LHCN-M2 (cell line): ENCODE measurements at regions not wholly inside any gene's neighbourhood (a gene's known extent, or its start where the extent isn't known, plus 50 kb on each side); places are given as distances from the start of the nearest gene placed in this dataset.

Source experiments
- DNase-seq: peaks from one replicate; pipeline ENCODE4 v3.0.0-alpha.2; 2012; ENCODE audit warnings: low read depth

- no peak for DNase-seq
Measured at GRCh38 chr3:64853456-64853855, 165.7 kb upstream of the ADAMTS9 start.

DNA sequence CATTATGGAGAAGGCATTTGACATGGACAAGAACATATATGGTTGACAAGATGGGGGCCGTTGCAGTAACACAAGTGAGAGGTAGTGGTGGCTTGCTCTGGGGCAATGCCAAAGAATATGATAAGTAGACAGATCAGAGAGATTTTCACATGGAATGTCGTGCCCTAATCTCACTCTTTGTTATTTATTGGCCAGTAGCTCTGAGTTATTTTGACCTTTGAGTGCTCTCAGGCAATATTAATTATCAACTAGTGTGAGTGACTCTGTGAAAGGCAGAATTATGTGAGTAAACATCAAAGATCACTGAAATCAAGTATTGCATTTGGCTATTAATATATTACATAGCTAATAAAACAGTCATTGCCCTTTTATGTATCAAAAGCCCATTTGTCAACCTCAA is 164.9 kb upstream of the ADAMTS9 start:
- DNase-seq = no peak

- DNase-seq = peak; percentile 87
Measured at GRCh38 chr3:64848822-64849221, 161.0 kb upstream of the ADAMTS9 start.

DNA sequence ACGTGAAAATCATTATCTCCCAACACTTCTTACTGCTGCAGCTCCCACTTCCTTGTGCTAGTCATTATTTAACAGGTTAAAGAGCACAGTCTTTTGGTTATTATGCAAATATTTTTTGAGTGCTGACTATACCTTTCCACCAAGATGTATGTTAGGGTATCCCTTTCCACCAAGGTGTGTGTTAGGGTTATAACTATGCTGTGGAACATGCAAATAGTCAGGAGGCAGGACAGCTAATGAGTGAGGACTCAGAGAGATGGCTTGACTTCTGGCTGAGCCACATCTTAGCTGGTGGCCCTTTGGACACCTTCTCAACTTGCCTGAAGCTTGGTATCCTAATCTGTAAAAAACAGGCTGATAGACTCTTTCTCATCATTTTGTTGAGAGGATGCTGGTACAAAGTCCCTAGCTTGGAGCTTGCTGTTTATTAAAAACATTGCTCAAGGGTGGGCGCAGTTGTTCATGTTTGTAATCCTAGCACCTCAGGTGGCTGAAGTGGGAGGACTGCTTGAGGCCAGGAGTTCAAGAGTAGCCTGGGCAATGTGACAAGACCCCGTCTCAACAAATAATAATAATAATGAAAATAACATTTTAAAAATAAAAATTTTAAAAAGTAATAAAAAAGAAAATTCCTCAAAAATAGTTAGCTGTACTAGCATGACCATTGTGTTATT is 160.5 kb upstream of the ADAMTS9 start:
- peak; percentile 16 for DNase-seq

GRCh38 chr3:64844558-64844957 is 156.8 kb upstream of the ADAMTS9 start:
- no peak for DNase-seq

DNA sequence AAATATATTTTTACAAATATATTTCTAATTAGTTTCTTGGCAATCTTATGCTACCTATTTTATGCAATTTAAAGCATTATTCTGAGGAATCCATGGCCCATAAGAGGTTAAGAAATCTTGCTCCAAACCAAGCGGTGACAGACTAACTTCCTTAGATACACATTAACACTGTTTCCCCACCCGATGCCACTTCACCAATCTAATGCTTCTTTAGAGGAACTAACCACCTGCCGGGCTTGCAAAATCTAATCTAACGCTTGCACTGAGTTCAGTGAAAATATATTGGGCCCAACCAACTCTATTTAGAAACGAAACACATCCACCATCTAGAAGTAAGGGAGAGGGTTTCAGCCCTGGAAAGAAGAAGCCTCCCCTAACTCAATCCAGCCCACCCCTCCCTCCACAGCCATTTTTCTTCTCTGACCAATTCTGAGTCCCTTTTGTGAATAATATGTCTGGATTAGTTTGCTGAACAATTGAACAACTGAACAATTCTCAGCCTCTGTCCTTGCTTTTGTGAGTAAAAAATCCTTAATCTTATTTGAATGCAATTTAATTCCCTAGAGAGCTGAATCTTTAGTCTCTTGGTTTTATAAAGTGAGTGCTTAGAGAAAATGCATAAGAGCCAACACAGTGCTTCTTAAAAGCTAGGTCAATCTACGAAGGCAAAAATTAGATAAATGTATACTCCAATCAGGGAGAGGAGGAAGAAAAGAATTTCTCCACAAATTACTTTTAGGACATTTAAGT is 150.4 kb upstream of the ADAMTS9 start:
- DNase-seq = no peak

DNA sequence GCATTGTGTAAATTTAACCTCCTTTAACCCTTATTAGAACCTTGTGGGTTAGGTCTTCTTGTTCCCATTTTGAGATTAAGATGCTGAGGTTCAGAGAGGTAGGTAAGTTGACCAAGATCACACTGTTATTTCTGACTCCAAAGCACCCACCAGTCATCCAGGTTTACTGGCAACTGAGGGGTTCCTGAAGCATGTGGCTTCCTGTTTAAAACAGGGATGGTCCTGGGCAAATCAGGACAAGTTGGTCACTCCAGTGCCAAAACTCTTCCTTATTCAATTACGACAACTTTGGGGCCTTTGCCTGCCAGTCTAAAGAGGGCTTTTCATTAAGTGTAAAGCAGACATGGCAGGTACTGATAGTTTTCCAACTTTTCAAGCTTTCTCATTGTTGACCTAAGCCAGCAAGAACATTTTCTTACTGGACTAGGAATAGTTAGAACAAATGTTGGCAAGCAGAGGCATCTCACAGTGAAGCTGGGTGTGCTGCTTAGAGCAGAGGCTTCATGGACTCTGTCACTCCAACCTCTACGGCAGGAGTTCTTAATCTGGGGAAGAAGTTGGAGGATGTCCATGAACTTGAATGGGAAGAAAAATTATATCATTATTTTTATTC is 149.4 kb upstream of the ADAMTS9 start:
- no peak for DNase-seq

DNA sequence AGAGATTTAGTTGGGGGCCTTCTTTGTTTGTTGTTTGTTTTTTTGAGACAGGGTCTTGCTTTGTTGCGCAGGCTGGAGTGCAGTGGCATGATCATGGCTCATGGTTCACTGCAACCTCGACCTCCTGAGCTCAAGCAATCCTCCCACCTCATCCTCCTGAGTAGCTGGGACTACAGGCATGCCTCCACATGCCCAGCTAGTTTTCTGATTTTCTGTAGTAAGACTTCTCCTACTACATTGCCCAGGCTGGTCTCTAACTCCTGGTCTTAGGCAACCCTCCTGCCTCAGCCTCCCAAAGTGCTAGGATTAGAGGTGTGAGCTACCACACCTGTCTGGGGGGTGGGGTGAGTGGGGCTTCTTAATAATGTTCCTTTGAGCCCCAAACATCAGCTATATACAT is 148.3 kb upstream of the ADAMTS9 start:
- DNase-seq = no peak

GRCh38 chr3:64832098-64832497 is 144.3 kb upstream of the ADAMTS9 start:
- DNase-seq = no peak

- no peak for DNase-seq
Measured at GRCh38 chr3:64830681-64831080, 142.9 kb upstream of the ADAMTS9 start.

GRCh38 chr3:64829331-64829730 is 141.5 kb upstream of the ADAMTS9 start:
- no peak for DNase-seq

- DNase-seq = no peak
Measured at GRCh38 chr3:64828276-64828675, 140.5 kb upstream of the ADAMTS9 start.

DNA sequence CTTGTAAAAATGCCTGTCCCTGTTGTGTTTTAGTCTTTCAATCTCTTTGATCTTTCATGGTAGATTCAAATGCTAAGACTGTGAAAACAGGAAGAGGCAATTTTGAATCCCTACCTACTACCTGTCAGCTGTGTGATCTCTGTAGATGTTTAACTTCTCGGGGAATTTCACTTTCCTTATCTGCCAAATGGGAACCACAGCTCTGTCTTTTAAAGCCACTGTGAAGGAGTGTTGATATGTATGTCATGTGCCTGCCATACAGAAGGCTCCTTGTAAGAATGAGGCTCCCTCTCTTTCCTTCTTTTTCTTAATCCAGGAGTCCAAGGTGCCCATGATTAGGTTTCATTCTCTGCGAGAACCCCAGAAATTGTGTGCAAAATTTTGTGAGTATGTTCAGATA is 139.6 kb upstream of the ADAMTS9 start:
- DNase-seq = no peak

- DNase-seq = no peak
Measured at GRCh38 chr3:64827019-64827418, 139.2 kb upstream of the ADAMTS9 start.

DNA sequence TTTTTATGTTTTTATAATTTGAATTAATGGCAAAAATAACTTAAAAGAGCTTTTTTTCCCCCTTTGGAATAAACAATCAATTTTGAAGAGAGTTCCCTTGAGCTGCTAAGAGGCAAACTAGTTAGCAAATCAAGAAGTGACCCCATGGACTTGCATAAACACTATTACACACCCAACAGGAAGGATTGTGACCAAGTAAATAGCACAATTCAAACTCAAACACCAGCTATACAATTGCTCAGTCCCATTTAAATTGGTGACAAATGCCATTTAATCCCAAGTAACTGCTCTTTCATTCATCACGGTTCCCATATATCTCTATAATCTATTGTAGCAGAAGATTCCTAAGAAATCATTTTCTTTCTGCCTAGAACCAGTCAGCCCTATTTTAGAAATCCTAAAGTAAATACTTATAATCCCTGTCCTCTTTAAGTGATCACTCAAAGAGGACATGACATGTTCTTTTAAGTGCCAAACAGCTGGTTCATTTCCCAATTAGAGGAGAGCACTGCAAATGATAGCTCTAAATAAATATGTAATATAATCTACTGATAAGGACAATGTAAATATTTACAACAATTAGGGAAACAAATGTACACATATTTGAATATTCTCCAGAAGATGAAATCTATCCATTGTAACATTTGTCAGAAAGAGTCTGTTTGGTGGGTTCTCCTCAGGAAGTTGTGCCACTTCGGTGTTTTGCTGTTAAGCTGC is 137.8 kb upstream of the ADAMTS9 start:
- no peak for DNase-seq

- DNase-seq = no peak
Measured at GRCh38 chr3:64824394-64824909, 136.7 kb upstream of the ADAMTS9 start.

DNA sequence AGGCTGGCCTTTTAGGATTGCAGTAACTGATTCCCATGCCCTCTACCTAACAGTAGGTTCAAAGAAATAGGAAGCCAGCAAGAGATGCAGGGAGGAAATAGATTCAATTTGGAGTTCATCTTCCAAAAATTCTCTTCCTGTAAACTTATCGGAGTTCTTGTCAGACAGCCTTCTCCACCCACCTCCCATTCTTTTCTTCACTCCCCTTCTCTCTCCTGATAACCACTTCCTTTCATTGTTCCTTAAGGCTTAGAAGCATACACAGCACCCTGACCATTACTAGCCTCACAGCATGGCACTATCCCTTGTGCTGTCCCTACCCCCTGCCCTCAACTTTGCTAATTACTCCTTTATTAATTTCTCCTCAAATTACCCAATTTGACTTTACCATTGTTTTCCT is 130.4 kb upstream of the ADAMTS9 start:
- no peak for DNase-seq

GRCh38 chr3:64816355-64816754 is 128.6 kb upstream of the ADAMTS9 start:
- no peak for DNase-seq

- no peak for DNase-seq
Measured at GRCh38 chr3:64815789-64816188, 128.0 kb upstream of the ADAMTS9 start.

GRCh38 chr3:64815195-64815631 is 127.4 kb upstream of the ADAMTS9 start:
- DNase-seq = no peak

GRCh38 chr3:64814351-64814750 is 126.6 kb upstream of the ADAMTS9 start:
- no peak for DNase-seq

- no peak for DNase-seq
Measured at GRCh38 chr3:64813326-64813725, 125.5 kb upstream of the ADAMTS9 start.
